KOPT-K1 (cell line): ENCODE measurements at regions not wholly inside any gene's neighbourhood (a gene's known extent, or its start where the extent isn't known, plus 50 kb on each side); places are given as distances from the start of the nearest gene placed in this dataset.

Experiments used
- H3K27ac ChIP-seq: fragments of 200-600 bp; sonication (generic); 2 replicates; pipeline ENCODE4 v1.5.1; 2016; ENCODE audit warnings: antibody characterized with exemption, mild to moderate bottlenecking, low read depth, low read length; ENCODE audit not compliant: poor library complexity, severe bottlenecking
- H3K36me3 ChIP-seq: fragments of 200-600 bp; sonication (generic); 2 replicates; pipeline ENCODE4 v1.5.1; 2017; ENCODE audit warnings: antibody characterized with exemption, mild to moderate bottlenecking, low read length, moderate library complexity; ENCODE audit not compliant: insufficient read depth
- H3K9me3 ChIP-seq: fragments of 200-600 bp; sonication (generic); 2 replicates; pipeline ENCODE4 v1.5.1; 2017; ENCODE audit warnings: antibody characterized with exemption, low read length, mild to moderate bottlenecking; ENCODE audit not compliant: insufficient read depth, poor library complexity, severe bottlenecking

DNA sequence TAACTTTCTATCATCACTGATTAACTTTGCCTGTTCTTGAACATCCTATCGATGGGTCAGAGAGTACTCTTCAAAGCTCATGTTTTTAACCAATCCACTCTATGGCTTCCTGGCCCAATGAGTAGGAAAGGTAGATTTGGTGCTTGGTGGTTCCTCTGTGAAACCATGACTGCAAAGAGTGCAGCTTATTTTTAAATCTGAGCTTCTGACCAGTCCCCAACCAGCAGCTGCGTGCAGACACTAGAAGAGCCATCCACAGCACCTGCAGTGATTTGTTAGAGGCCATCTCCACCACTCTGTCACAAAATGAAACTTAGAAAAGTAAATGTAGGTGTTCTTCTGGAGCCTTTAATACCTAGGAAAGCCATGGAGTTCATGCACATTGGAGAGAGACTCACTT is 107.3 kb upstream of the WWC1 start:
- no peak overlapping the region for H3K27ac ChIP-seq
- H3K36me3 ChIP-seq, result no peaks in the 10 kb centered on the region
- H3K9me3 ChIP-seq, result no peaks in the 10 kb centered on the region

DNA sequence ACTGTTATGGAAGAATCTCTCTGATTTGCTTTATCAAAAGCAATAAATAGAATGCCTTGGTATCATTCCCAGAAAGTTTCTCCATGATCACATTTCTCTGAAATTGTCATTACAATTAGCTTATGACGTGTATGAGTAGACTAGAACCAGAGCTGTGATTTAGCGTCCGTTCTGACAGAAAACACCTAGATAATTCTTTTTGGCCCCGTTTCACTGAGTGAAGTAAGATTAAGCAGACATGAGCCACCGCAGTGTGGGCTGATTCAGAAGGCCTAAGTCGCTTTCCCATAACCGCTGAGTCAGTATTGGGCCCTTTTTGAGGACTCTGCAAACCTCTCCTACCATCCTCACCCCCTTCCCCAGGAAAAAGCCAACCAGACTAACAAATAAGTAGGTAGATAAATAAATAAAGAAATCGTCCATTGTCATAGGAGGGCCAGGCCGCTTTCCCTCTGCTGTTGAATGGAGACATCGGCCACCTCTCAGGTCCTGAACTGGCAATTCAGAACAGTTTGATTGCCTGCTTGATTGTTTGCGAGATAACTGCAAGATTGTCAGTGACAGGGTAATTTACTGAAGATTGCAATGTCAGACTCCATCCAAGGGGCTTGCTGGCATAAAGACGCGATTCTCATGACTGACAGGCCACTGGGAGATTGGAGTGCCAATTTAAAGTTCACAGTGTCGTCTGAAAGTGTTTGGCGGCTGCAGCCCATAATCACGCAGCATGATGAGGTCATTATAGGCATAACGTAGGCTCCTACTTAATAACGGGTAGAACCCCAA is 105.0 kb upstream of the WWC1 start:
- Histone ChIP-seq H3K9me3 (no peaks in the 10 kb centered on the region), H3K27ac (no peak overlapping the region), H3K36me3 (no peaks in the 10 kb centered on the region)

DNA sequence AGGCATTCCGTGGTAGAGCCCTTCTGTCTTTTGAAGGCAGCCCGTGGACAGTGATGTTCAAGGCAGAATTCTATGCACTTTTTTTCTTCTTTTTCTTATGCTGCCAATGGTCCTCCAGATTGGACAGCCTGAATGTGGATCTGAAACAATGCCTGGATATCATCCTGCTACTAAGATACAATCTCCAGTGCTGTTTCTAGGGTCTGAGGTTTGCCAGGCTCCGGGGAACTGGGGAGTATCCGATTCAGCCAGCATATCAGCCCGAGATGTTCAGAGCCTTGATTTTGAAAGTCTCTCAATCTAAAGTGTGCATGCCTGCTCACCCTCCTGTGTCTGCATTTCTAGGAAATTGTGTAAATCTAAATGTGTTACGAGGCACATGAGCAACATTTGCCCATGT is 103.8 kb upstream of the WWC1 start:
- no peak overlapping the region for H3K27ac ChIP-seq
- H3K9me3 ChIP-seq, result no peaks in the 10 kb centered on the region
- H3K36me3 ChIP-seq, result no peaks in the 10 kb centered on the region

DNA sequence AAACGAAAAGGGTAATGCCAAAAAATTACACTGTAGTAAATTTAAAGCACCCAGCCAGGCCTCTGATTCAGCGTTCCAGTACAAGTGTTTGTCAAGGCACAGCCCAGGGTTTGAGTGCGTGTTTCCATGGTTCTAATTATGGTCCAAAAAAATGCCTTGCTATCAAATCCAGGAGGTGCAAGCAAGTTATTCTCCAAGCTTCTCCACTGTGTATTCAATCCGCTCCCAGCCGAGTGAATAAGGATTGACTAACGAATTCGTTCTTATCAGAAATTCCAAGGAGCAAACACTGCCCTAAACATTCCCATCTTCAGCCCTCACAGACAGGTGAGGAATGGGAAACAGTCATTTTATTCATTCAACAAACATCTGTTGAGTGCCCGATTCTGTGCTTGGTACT is 103.3 kb upstream of the WWC1 start:
- Histone ChIP-seq H3K27ac (no peak overlapping the region), H3K9me3 (no peaks in the 10 kb centered on the region), H3K36me3 (no peaks in the 10 kb centered on the region)

DNA sequence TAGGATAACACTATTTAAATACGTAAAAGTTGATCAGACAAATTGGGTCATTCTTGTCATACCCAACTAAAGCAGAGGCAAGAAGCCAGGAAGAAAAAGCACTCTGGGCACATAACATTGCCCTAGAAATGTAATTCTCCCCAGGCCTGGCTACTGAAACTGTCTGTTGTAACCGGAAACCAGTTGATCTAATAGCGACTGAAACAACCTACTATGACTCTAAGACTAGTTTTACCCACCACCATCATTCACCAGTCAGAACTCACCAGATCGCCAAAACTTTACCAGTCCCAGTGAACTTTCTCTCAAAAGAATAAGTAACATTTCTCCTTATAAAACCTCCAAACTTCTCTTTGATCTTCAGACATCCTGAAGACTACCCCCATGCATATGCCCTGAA is 99.3 kb upstream of the WWC1 start:
- H3K27ac ChIP-seq, result no peak overlapping the region
- H3K9me3 ChIP-seq, result no peaks in the 10 kb centered on the region
- no peaks in the 10 kb centered on the region for H3K36me3 ChIP-seq

DNA sequence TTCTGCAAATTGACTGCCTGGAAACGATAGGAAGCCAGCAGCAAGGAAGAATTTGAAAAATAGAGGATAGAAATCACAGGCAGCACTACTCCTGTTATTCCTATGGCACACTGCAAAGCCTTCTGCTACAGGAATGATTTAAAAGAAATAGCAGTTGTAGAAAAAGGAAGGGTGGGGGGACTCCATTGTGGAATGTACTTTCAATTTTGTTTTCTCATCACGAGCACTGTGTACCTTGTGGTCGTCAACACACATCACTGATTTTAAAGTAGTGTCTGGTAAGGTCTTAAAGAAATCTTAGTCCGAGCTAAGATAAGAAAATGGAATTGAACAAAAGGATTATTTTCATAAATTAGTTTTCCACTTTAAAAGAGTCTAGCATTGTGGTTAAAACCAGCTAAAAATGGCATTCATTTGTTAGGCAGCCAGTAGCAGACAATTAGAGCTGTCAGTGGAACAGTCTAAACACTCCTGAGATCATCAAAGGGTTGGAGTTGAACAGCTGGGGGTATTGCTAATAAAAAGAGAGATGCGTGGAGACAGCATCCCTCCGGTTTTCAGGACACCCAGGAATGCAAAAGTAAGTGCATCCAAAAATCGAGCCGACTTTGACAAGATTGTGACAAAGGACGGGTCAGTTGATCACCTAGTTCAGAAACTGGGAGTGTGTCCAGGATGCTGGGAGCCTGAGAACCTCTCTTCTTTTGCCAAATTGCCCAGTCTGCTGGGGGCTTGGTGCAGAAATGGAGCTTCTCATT is 97.8 kb upstream of the WWC1 start:
- H3K9me3 ChIP-seq, result no peaks in the 10 kb centered on the region
- H3K36me3 ChIP-seq, result no peaks in the 10 kb centered on the region
- no peak overlapping the region for H3K27ac ChIP-seq

DNA sequence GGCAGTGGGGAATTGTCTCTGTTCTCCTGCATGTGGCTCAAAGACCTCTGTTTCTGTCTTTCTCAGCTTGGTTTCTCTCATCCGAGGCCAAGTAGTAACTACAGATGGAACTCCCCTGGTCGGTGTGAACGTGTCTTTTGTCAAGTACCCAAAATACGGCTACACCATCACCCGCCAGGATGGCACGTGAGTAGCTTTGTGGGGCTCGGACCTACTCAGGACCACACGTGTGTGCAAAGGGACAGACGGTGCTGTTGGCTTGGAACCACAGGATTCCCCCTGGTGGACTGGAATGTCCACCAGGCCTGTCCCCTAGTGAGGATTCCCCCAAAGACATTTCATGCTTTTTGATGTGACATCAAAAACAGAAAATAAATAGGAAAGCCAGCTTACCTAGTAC is 96.3 kb upstream of the WWC1 start:
- no peak overlapping the region for H3K27ac ChIP-seq
- H3K36me3 ChIP-seq, result no peaks in the 10 kb centered on the region
- no peaks in the 10 kb centered on the region for H3K9me3 ChIP-seq

DNA sequence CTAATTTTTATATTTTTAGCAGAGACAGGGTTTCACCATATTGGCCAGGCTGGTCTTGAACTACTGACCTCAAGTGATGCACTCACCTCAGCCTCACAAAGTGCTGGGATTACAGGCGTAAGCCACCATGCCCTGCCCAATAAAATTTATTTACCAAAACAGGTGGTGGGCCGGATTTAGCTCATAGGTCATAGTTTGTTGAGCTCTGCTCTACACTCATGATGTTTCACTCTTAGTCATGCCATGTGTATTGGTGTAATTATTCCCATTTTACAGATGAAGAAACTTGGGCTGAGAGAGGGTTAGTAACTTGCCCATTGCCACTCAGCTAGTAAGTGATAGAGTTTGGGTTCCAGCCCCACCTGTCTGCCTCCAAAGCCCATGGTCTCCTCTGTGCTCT is 93.1 kb upstream of the WWC1 start:
- H3K36me3 ChIP-seq, result no peaks in the 10 kb centered on the region
- no peak overlapping the region for H3K27ac ChIP-seq
- no peaks in the 10 kb centered on the region for H3K9me3 ChIP-seq

DNA sequence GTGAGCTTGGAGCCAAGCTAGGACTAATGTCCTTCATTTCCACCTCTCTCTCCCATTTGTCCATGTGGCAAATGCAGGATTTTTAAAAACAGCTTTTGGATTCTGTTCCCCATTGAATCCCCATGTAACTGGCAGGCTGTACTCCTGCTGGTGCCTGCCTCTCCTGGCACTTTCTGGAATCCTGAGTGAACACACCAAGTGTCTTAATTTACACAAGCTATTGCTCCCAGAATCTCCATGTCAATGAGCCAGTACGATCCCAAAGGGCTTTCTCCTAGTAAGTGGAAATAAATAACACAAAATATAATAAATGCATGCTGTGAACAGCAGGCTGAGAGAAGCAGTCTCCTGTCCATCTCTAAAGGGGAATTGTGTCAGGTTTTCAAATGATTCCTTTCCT is 88.4 kb upstream of the WWC1 start:
- Histone ChIP-seq H3K9me3 (no peaks in the 10 kb centered on the region), H3K27ac (no peak overlapping the region), H3K36me3 (no peaks in the 10 kb centered on the region)

DNA sequence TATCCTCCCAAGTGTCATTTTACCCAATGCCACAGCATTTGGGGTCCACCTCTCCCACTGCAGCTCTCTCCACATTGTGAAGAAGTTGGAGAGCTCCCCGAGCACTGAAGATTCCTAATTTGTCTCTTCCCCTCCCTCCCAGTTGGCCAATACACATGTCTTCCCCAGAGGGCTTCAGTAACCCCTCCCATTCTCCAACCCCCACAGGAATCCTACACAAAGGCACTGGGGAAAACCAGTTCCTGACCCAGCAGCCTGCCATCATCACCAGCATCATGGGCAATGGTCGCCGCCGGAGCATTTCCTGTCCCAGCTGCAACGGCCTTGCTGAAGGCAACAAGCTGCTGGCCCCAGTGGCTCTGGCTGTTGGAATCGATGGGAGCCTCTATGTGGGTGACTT is 87.3 kb upstream of the WWC1 start:
- no peak overlapping the region for H3K27ac ChIP-seq
- H3K9me3 ChIP-seq, result no peaks in the 10 kb centered on the region
- H3K36me3 ChIP-seq, result no peaks in the 10 kb centered on the region

DNA sequence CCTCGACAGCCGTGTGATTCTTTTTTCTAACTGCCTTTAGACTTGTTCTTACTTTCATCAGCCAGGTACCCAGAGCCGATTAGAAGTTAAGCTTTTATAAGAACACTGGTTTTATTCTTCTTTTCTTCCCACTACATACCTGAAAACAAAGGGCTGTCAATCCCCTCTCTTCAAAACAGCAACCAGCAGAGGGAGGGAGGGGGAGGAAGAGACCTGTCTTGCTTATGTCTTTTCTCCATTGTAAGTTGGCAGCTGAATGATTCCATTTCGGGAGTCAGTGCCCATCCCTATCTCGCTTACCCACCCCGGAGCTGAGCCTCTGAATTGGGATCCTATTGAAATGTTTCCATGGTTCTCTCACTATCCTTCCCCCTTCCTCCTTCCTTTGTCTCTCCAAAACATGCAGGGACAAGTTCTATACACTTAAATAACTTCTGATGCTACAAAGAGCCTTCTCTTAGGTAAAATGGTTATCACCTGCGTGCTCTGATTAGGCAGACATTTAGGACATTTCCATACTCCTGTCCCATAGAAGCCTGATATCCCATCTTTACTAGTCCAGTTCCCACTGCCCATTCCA is 83.9 kb upstream of the WWC1 start:
- no peaks in the 10 kb centered on the region for H3K9me3 ChIP-seq
- no peaks in the 10 kb centered on the region for H3K36me3 ChIP-seq
- no peak overlapping the region for H3K27ac ChIP-seq

DNA sequence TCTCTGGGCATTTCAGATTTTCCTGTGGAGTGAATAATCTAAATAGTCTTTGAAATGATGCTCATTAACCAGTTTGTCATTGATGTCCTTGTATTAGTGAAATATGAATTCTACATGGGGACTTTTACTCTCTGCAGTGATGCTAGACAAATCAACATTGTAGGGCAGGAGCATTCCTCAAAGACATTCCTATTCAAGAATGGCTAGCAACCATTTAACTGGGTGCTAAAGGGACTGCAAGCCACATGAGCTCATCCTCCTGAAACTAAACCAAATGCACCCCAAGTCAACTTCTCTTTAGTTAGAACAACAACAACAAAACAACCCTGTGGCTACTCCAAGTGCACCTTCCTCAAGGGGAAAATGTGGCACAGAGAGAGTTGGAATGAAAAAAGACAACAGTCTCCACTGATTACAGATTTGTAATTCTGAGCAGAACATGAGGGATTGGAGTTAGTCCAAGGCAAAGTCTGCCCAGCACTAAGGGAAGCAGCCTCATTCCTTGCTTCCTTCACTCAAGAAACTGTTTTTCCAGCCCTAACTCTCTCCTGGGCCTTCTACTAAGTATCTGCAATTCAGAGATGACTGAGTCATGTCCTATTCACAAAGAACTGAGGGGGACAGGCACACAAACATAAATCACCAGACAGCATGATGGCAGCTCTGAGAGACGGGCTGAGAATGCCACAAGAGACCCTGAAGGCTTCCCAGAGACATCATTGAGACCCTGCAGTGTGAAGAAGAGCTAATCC is 82.0 kb upstream of the WWC1 start:
- no peak overlapping the region for H3K27ac ChIP-seq
- H3K36me3 ChIP-seq, result no peaks in the 10 kb centered on the region
- no peaks in the 10 kb centered on the region for H3K9me3 ChIP-seq

DNA sequence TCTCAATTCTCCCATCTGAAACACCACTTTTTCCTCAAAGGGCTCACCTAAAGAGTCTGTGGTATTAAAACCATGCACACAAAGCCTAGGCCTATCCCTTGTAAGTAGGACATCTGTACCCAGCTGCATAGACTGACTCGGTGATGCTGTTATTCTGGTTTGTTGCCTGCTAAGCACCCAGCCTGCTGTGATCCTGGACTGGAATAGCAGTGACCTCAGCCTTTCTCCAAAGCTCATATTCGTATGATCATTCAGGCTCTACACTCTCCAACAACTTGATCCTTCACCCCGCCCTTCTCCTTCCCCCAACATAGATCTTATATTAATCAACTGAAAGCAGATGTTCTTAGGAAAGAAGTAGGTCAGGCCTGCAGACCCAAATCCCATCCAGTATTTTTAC is 81.4 kb upstream of the WWC1 start:
- H3K36me3 ChIP-seq, result no peaks in the 10 kb centered on the region
- no peaks in the 10 kb centered on the region for H3K9me3 ChIP-seq
- H3K27ac ChIP-seq, result no peak overlapping the region

DNA sequence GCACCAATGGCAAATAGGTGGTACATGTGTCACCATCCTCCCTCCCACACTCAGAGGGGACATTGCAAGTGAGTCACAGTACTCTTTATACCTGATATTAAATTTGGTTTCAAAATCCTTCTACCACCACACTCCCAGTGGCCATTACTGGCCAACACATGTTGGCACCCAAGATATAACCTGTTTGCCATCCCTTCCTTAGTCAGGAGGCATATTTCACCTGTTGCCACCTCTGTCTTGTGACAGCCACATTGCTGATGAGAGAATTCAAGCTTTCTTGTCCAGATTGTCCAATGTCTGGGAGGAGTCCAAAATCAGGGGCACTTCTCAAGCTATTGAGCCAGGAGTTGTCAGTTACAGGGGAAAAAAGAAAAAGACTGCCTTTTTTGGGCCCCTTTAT is 80.2 kb upstream of the WWC1 start:
- no peaks in the 10 kb centered on the region for H3K36me3 ChIP-seq
- H3K9me3 ChIP-seq, result no peaks in the 10 kb centered on the region
- no peak overlapping the region for H3K27ac ChIP-seq

DNA sequence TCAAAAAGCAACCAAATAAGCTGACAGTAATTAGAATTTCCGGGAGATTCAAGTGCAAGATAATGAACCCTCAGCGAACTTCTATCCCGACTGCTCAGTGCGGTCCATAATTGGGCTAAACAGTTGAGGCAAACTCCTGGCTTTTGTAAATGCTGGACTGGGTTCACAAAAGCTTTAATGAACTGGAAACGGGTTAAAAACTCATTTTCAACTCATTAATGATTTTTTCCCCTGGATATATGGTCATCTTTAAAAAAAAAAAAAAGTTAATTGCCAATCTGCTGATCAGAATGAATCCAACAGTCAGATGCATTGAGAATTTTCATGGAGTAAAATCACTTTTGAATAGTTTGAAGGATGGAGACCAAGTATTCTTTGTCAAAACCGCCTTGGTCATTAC is 79.5 kb upstream of the WWC1 start:
- Histone ChIP-seq H3K36me3 (no peaks in the 10 kb centered on the region), H3K9me3 (no peaks in the 10 kb centered on the region), H3K27ac (no peak overlapping the region)
